ENCODE measurements at regions not wholly inside any gene's neighbourhood (a gene's known extent, or its start where the extent isn't known, plus 50 kb on each side); places are given as distances from the start of the nearest gene placed in this dataset.

- TF ChIP-seq POLR2A (IDR thresholded peaks at IDR 0.05; ENCODE audit: low read length): no peak
- no peak for TF ChIP-seq GATA1 (IDR thresholded peaks at IDR 0.05; ENCODE audit: low read depth, low read length)
Measured at GRCh38 chr9:129370770-129371169, 192.7 kb upstream of the IER5L start.

Measured in erythroblast (primary cell).